ENCODE measurements at regions not wholly inside any gene's neighbourhood (a gene's known extent, or its start where the extent isn't known, plus 50 kb on each side); places are given as distances from the start of the nearest gene placed in this dataset.

GRCh38 chr1:234718496-234719453 is 108.8 kb upstream of the IRF2BP2 start:
- TF ChIP-seq CTCF (IDR thresholded peaks at IDR 0.05): no peak
- TF ChIP-seq POLR2A (IDR thresholded peaks at IDR 0.05): no peak
